ENCODE measurements at regions not wholly inside any gene's neighbourhood (a gene's known extent, or its start where the extent isn't known, plus 50 kb on each side); places are given as distances from the start of the nearest gene placed in this dataset.
A peak's percentile ranks its signal among the peaks of the same experiment; 100 is the strongest.

- DNase-seq = peak; percentile 80
These were observed 680.5 kb upstream of the API5 start for GRCh38 chr11:42631220-42631843.

GRCh38 chr11:42646959-42647358 is 664.8 kb upstream of the API5 start:
- DNase-seq = no peak

GRCh38 chr11:42647993-42648392 is 663.8 kb upstream of the API5 start:
- DNase-seq = peak; percentile 45

DNA sequence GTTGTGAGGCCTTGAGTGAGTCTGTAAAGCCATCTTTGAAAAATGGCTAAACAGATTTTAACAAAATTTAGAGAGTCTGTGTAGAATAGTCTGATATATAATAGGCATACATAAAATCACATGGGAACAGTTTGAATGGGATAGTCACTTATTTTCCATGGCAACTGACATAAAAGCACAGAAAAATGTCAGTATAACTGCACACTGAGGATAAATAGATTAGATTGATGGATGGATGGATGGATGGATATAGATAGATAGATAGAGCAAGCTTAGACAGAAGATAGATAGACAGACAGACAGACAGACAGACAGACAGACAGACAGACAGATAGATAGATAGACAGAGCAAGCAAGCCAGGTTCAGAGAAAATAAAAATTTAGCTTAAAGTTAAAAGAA is 660.2 kb upstream of the API5 start:
- no peak for DNase-seq

DNA sequence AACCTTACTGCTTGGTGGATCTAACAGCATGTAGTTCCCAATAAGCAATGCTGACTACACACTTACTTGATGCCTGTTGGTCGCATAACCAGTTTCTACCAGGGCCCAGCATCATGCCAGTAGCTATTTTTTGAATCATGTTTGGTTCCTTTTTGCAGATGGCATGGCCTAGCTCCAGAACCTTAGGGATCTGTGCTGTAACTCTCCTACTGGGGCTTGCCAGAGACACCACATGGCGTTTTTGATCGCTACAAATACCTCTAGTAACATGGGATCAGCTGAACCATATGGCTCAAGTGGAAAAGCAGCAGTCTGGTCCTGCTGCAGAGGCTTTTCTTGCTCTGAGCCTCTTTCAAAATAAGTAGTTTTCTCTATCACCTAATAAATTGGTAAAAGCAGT is 654.6 kb upstream of the API5 start:
- no peak for DNase-seq

- no peak for DNase-seq
These were observed 649.9 kb upstream of the API5 start for GRCh38 chr11:42661942-42662341.

DNA sequence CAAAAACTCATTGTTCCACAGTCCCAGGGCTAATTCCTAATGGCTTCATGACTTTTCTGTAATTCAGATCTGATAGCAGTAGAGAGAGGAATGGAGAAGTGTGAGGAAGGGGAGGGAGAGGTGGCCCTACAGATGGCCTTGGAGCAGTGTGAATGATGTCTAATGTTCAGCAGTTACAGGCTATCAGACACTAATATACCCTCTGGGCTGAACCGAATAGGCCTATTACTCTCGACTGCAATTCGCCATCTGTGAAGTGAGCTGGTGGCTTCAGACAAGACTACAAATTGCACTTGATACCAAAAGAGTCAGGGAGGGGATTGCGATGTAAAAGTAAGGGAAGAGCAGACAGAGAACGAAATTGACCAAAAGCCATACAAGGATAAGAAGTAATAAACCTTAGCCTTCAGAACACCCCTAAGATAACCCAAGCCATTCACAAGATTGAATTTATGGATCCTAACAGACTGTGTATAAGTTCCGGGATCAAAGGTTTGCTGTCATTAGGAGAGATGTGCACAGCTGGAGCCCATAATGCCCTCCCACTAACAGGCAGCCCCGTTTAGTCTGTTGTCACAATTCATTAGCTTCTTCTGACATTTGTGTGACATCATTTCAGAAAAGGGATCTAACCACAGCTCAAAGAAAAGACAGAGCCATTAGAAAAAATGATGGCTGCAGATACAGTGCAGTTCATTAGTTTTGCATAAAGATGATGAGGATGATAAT is 642.4 kb upstream of the API5 start:
- no peak for DNase-seq

- DNase-seq = no peak
These were observed 637.4 kb upstream of the API5 start for GRCh38 chr11:42674436-42674835.

DNA sequence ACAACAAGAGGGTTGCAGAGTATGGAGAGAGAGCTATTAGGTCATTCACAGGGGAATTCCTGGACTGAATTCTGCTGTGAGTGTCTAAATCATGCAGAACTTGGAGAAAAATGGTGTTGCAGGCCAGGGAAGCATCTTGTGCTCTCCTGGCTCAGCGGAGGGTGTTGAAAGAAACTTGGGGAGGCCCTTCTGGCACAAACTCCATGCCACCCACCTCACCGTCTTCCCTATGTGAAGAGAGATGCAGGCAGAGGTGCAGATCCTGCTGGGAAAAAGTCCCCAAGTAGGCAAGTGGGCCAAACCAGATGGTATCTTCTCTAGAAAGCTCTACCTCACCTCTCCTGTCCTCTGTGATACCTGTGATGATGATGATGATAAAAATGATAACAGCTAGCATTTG is 604.3 kb upstream of the API5 start:
- no peak for DNase-seq

GRCh38 chr11:42709216-42709615 is 602.6 kb upstream of the API5 start:
- DNase-seq = no peak

DNA sequence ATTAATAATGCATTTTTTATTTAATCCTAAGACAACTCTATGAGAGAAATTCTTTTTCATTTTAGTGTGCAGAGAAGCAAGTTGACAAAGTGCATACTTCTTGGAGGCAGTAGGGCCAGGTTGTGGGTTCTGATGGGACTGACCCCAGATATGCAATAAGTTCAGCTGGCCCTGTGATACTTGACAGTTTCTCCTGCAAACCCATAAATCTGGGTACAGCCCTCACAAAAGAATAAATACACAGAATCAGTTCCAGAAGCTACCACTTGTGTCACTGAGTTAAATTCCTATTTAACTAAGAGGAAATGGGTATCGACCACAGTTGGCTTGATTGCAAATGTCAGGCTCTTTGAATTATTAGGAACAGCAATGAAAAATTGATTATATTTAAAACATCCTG is 598.5 kb upstream of the API5 start:
- DNase-seq = no peak

DNA sequence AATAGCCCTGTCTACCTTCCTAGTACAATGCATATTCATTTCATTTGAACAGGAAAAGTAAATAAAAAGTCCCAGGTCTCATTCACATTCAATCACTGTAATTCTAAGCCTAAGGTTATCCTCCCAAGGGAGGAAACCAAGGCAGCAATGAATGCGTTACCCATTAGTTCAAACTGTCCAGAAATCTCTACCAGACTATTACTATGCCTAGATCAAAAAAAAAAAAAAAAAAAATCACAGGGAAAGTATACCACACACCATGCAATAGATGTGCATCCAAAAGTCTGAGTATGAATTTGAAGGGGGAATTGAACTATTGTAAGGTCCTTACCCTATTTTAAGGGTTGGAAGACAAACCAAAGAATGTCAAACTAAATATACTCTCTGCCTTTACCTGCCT is 598.0 kb upstream of the API5 start:
- DNase-seq = no peak

DNA sequence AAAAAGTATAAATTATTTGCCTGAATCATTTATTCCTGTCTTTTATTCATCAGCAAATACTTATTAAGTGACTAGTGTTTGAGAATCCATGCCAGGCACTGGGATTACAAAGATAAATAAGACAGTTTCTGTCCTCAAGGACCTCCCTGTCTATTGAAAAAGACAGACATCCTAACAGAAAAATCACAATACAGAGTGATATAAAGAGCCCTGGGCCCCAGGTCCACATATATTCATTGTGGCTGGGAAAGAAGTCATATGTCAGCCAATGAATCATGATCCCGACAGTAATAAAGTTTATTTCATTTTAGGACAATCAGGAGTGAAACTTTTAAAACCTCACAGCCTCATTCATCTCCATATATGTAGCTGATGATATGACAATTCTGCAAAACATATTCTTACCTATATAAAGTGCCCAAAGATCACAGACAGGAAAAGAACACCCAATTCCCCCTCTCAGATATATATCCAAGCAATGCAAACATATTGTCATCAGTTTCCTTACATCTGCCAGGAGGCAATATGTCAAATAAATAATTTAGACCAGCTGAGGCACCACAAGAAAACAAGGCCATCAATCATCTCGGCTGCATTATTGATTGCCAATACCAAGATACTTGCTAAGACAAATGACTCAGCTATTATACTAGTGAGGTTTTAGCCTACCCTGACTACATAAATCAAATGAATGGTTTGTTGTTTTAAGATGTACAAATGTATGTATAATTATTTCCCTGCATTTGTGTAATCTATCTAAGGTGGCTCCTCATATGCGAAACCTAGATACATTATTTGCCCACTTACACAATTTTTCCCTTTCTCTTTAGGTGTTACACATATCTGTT is 590.9 kb upstream of the API5 start:
- no peak for DNase-seq

DNA sequence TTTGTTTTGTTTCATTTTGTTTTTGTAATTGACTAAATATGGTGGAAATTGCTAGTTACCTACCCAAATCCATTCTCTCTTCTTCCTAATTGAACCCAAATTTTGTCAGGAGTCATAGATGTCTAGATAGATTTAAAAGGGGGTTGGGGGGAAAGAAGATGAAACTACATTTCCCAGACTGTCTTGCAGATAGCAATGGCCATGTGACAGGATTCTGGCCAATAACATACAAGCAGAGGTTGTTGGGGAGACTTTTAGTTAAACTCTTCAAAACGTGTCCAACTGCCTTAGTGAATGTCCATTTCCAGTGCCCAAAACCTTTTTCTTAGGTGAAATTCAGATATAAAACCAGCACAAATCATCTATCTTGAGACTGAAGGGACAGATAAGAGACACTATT is 583.9 kb upstream of the API5 start:
- no peak for DNase-seq

DNA sequence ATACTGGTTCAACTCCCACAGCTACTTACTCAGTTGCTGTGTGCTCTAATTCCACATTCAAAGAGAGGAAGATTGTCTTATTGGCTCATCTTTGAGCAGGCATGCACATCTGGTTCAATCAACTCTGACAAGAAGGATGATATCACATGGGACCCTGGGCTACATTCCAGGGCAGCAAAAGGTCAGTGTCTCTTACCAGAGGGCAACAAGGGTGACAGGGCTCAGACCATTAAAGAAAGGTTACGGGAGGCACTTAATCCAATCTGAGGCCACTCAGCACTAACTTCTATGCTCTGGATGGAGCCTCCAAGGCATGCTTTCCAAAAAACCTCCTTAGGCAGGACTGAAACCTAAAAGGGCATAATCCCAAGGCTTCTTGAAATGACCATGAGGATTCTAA is 549.4 kb upstream of the API5 start:
- DNase-seq = no peak

- DNase-seq = no peak
These were observed 546.9 kb upstream of the API5 start for GRCh38 chr11:42764936-42765335.

GRCh38 chr11:42768576-42768975 is 543.2 kb upstream of the API5 start:
- no peak for DNase-seq

DNA sequence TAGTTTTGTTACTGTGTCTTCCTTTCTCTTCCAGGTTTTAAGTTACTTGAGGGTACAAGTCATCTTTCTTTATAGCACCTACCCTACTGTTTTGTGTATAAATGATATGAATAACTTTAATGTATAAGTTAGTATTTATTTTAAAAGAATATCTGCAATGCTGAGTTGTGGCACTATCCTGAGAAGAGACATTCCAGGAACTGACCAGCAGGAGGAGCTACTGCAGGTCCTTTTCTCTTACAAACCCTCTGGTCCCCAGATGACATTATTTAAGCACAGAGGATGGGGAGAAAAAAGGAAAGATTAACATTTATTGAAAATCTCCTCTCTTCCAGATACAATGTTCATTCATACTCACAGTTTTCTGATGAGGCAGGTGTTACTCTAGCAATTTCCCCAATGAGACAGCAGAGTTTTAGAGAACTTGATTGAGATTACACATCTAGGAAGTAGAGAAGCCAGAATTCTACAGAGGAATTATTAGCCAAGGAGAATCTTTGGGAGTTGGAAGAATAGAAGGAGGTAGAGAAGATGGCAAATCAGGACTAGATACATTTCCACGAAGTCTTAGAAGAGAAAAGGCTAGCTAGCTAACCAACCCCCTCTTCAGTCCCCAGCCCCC is 541.2 kb upstream of the API5 start:
- no peak for DNase-seq

DNA sequence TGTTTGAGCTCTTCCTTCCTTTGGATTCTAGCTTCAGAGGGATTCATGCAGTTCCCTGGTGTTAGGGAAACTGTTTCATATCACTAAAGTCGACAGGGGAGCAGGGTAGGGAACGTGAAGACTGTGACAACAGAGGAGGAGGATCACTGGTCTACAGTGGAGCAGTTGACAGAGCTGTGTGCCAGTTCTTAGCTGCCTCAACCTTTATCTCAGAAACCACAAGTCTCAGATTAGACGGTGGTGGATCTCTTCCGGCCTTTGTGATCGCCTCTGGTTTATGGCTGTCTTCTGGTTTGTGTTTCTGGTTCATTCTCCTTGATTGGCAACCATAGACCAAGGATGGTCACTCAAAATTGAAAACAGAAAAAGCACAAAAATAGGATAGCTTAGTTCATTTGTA is 538.9 kb upstream of the API5 start:
- no peak for DNase-seq

DNA sequence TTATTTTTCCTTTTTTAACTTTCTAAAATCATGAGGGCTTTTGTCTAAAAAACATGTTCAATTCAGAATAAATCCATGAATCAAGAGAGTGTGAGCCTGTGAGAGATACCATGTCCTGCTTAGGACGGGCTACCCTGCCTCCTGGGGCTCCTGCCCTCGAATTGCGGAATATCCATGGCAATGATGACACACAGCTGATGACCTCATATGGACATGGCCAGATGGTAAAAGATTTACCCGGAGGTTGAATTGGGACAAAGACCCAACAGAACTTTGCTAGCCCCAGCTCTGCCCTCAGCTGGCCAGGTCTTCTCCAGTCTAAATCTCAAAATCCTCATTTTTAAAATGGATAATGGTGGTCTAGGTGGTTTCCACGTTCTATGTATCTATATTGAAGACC is 538.1 kb upstream of the API5 start:
- DNase-seq = no peak

- no peak for DNase-seq
These were observed 537.2 kb upstream of the API5 start for GRCh38 chr11:42774567-42774966.

- no peak for DNase-seq
These were observed 534.0 kb upstream of the API5 start for GRCh38 chr11:42777776-42778175.

DNA sequence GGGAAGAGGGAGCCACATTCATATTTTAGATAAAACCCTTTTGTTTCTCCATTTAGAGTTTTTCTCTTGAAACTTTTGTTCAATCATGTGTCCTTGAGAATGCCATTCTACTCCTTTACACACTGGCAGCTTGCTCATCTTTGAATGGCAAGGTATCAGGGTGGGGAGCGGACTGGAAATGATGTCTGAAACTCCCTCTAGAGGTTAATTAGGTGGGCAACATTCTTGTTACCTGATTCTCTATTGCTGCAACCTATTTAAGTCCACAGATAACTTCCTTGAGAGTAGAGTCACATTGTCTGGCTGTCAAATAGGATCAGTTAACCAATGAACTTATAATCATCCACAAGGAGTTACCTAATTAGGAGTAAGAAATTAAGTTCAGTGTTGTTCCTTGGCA is 533.6 kb upstream of the API5 start:
- no peak for DNase-seq

- no peak for DNase-seq
These were observed 532.2 kb upstream of the API5 start for GRCh38 chr11:42779555-42779954.
